ENCODE measurements at regions not wholly inside any gene's neighbourhood (a gene's known extent, or its start where the extent isn't known, plus 50 kb on each side); places are given as distances from the start of the nearest gene placed in this dataset.

- Histone ChIP-seq H3K18ac (ENCODE audit: extremely low read depth, low read length) (no peak overlapping the region), H3K56ac (replicated peaks; ENCODE audit: insufficient read length, low read depth, low read length) (no peak overlapping the region), H3K4me1 (replicated peaks in 1 of 4; ENCODE audit: control insufficient read depth in 3 of 4, insufficient read depth in 4 of 4, low read length in 3 of 4) (peaks cover 0 to 7% (median 0%) of the 10 kb centered on the region in 4 experiments; a peak in 1 of 7 replicates), H3K27ac (ENCODE audit: low read depth, low read length) (no peak overlapping the region), H4K8ac (ENCODE audit: extremely low read depth, insufficient read depth, low read length) (no peak overlapping the region), H4K91ac (replicated peaks; ENCODE audit: insufficient read length, low read length) (no peak overlapping the region), H2BK120ac (replicated peaks; ENCODE audit: low read depth, low read length) (no peak overlapping the region), H3K4ac (replicated peaks; ENCODE audit: insufficient read length, low read depth, low read length) (no peak overlapping the region), H3K79me1 (ENCODE audit: low read depth, low read length) (no peaks in the 10 kb centered on the region), H3K9ac (replicated peaks in 1 of 4; ENCODE audit: extremely low read depth in 1 of 4, low read depth in 3 of 4, low read length in 3 of 4) (no peak overlapping the region), H2BK12ac (ENCODE audit: low read depth, low read length) (no peak overlapping the region), H3K27me3 (replicated peaks in 1 of 4; ENCODE audit: control insufficient read depth in 3 of 4, extremely low read depth in 1 of 4, insufficient read depth in 3 of 4, low read length in 3 of 4) (no peaks in the 10 kb centered on the region), H3K79me2 (ENCODE audit: control insufficient read depth in 1 of 2, insufficient read depth in 2 of 2, low read length in 2 of 2) (no peaks in the 10 kb centered on the region), H3K23ac (ENCODE audit: insufficient read length) (no peak overlapping the region), H3K14ac (ENCODE audit: insufficient read length) (no peak overlapping the region), H3K9me3 (ENCODE audit: insufficient read depth in 2 of 2, low read depth in 1 of 2, low read length in 1 of 2) (no peaks in the 10 kb centered on the region), H2BK5ac (ENCODE audit: low read depth, low read length) (no peak overlapping the region), H3K4me3 (ENCODE audit: extremely low read depth in 1 of 4, insufficient read depth in 2 of 4, low read depth in 3 of 4, low read length in 4 of 4) (no peak overlapping the region), H3K4me2 (ENCODE audit: insufficient read depth in 1 of 2, low read depth in 2 of 2, low read length in 2 of 2) (no peak overlapping the region), H4K5ac (ENCODE audit: insufficient read length, low read depth, low read length) (no peak overlapping the region), H2BK20ac (ENCODE audit: low read length) (no peak overlapping the region), H3K23me2 (ENCODE audit: low read depth, low read length) (no peaks in the 10 kb centered on the region), H2AK5ac (ENCODE audit: low read depth, low read length) (no peak overlapping the region), H2BK15ac (ENCODE audit: low read length) (no peak overlapping the region), H3K36me3 (ENCODE audit: control insufficient read depth in 2 of 4, insufficient read depth in 4 of 4, low read length in 3 of 4) (no peaks in the 10 kb centered on the region), H4K20me1 (replicated peaks in 1 of 2; ENCODE audit: control insufficient read depth in 1 of 2, insufficient read depth in 2 of 2, low read length in 2 of 2) (no peaks in the 10 kb centered on the region), H2AFZ (ENCODE audit: low read length) (no peak overlapping the region)
- CTCF ChIA-PET (ENCODE audit: partially characterized antibody), result no interaction called here
- no peak for FAIRE-seq
- no peak for DNase-seq (ENCODE audit: low read depth in 1 of 2, low spot score in 2 of 2)
- POLR2A ChIA-PET (ENCODE audit: partially characterized antibody), result no interaction called here
- TF ChIP-seq, protein P1, sequence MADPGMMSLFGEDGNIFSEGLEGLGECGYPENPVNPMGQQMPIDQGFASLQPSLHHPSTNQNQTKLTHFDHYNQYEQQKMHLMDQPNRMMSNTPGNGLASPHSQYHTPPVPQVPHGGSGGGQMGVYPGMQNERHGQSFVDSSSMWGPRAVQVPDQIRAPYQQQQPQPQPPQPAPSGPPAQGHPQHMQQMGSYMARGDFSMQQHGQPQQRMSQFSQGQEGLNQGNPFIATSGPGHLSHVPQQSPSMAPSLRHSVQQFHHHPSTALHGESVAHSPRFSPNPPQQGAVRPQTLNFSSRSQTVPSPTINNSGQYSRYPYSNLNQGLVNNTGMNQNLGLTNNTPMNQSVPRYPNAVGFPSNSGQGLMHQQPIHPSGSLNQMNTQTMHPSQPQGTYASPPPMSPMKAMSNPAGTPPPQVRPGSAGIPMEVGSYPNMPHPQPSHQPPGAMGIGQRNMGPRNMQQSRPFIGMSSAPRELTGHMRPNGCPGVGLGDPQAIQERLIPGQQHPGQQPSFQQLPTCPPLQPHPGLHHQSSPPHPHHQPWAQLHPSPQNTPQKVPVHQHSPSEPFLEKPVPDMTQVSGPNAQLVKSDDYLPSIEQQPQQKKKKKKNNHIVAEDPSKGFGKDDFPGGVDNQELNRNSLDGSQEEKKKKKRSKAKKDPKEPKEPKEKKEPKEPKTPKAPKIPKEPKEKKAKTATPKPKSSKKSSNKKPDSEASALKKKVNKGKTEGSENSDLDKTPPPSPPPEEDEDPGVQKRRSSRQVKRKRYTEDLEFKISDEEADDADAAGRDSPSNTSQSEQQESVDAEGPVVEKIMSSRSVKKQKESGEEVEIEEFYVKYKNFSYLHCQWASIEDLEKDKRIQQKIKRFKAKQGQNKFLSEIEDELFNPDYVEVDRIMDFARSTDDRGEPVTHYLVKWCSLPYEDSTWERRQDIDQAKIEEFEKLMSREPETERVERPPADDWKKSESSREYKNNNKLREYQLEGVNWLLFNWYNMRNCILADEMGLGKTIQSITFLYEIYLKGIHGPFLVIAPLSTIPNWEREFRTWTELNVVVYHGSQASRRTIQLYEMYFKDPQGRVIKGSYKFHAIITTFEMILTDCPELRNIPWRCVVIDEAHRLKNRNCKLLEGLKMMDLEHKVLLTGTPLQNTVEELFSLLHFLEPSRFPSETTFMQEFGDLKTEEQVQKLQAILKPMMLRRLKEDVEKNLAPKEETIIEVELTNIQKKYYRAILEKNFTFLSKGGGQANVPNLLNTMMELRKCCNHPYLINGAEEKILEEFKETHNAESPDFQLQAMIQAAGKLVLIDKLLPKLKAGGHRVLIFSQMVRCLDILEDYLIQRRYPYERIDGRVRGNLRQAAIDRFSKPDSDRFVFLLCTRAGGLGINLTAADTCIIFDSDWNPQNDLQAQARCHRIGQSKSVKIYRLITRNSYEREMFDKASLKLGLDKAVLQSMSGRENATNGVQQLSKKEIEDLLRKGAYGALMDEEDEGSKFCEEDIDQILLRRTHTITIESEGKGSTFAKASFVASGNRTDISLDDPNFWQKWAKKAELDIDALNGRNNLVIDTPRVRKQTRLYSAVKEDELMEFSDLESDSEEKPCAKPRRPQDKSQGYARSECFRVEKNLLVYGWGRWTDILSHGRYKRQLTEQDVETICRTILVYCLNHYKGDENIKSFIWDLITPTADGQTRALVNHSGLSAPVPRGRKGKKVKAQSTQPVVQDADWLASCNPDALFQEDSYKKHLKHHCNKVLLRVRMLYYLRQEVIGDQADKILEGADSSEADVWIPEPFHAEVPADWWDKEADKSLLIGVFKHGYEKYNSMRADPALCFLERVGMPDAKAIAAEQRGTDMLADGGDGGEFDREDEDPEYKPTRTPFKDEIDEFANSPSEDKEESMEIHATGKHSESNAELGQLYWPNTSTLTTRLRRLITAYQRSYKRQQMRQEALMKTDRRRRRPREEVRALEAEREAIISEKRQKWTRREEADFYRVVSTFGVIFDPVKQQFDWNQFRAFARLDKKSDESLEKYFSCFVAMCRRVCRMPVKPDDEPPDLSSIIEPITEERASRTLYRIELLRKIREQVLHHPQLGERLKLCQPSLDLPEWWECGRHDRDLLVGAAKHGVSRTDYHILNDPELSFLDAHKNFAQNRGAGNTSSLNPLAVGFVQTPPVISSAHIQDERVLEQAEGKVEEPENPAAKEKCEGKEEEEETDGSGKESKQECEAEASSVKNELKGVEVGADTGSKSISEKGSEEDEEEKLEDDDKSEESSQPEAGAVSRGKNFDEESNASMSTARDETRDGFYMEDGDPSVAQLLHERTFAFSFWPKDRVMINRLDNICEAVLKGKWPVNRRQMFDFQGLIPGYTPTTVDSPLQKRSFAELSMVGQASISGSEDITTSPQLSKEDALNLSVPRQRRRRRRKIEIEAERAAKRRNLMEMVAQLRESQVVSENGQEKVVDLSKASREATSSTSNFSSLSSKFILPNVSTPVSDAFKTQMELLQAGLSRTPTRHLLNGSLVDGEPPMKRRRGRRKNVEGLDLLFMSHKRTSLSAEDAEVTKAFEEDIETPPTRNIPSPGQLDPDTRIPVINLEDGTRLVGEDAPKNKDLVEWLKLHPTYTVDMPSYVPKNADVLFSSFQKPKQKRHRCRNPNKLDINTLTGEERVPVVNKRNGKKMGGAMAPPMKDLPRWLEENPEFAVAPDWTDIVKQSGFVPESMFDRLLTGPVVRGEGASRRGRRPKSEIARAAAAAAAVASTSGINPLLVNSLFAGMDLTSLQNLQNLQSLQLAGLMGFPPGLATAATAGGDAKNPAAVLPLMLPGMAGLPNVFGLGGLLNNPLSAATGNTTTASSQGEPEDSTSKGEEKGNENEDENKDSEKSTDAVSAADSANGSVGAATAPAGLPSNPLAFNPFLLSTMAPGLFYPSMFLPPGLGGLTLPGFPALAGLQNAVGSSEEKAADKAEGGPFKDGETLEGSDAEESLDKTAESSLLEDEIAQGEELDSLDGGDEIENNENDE (IDR thresholded peaks at IDR 0.05; ENCODE audit: insufficient replicate concordance, low read length), result no peak
- no peak for TF ChIP-seq CREB1 (IDR thresholded peaks at IDR 0.05)
Observed at GRCh38 chr2:192813341-192813740, 618.6 kb upstream of the TMEFF2 start.
